Immature natural killer cell (primary cell): ENCODE measurements at regions not wholly inside any gene's neighbourhood (a gene's known extent, or its start where the extent isn't known, plus 50 kb on each side); places are given as distances from the start of the nearest gene placed in this dataset.

Experiments
- DNase-seq, 3 donors: peaks; one replicate each; pipeline ENCODE4 v3.0.0; 2022; ENCODE audit warnings: mixed read lengths in 1 of 3
- H3K27ac Mint-ChIP-seq, 6 donors: one replicate each; pipeline ENCODE4 v1.8.0; 2020; ENCODE audit warnings: mixed read lengths in 6 of 6, mild to moderate bottlenecking in 5 of 6, inconsistent platforms in 4 of 6, moderate library complexity in 3 of 6
- H3K27me3 Mint-ChIP-seq, 3 donors: one replicate each; pipeline ENCODE4 v1.8.0; 2020 to 2021; ENCODE audit warnings: low read depth in 3 of 3, mild to moderate bottlenecking in 3 of 3, mixed read lengths in 3 of 3, moderate library complexity in 3 of 3, inconsistent platforms in 1 of 3
- H3K36me3 Mint-ChIP-seq, 3 donors: one replicate each; pipeline ENCODE4 v1.8.0; 2020; ENCODE audit warnings: mixed read lengths in 3 of 3, inconsistent platforms in 2 of 3, mild to moderate bottlenecking in 2 of 3
- H3K4me1 Mint-ChIP-seq, 2 donors: one replicate each; pipeline ENCODE4 v1.8.0; 2020; ENCODE audit warnings: inconsistent platforms in 2 of 2, mild to moderate bottlenecking in 2 of 2, mixed read lengths in 2 of 2, moderate library complexity in 1 of 2
- H3K4me3 Mint-ChIP-seq, 5 donors: one replicate each; pipeline ENCODE4 v1.8.0; 2020; ENCODE audit warnings: mild to moderate bottlenecking in 5 of 5, mixed read lengths in 5 of 5, inconsistent platforms in 3 of 5, moderate library complexity in 3 of 5
- H3K9me3 Mint-ChIP-seq, 6 donors: one replicate each; pipeline ENCODE4 v1.8.0; 2020; ENCODE audit warnings: mild to moderate bottlenecking in 6 of 6, mixed read lengths in 6 of 6, inconsistent platforms in 4 of 6, moderate library complexity in 3 of 6

DNA sequence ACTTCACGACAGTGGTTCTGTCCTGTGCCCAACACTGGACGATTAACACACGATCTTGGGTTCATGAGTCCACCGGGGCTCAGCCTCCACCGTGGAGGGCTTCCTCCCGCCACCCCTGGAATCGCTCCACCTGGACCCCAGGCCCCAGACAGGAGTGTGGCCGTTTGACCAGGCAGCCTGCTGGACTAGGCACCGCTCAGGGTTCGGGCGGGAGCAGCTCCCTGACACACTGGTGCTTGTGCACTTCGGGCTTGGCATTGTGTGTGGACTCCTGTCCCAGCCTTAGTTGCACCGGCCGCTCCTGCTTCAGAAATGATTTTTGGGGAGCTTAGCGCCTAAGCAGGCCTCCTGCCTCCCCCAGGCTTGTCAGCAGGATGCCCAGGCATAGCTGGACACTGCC lies 617.4 kb upstream of the SALL3 start:
- no peaks in the 10 kb centered on the region for H3K4me1 Mint-ChIP-seq
- DNase-seq, result no peak
- H3K27ac Mint-ChIP-seq, result no peak overlapping the region
- no peak overlapping the region for H3K4me3 Mint-ChIP-seq
- H3K36me3 Mint-ChIP-seq, result no peaks in the 10 kb centered on the region
- H3K27me3 Mint-ChIP-seq, result peaks cover 0 to 5% (median 0%) of the 10 kb centered on the region in 3 donors
- peaks cover 0 to 3% (median 0%) of the 10 kb centered on the region in 6 donors for H3K9me3 Mint-ChIP-seq

DNA sequence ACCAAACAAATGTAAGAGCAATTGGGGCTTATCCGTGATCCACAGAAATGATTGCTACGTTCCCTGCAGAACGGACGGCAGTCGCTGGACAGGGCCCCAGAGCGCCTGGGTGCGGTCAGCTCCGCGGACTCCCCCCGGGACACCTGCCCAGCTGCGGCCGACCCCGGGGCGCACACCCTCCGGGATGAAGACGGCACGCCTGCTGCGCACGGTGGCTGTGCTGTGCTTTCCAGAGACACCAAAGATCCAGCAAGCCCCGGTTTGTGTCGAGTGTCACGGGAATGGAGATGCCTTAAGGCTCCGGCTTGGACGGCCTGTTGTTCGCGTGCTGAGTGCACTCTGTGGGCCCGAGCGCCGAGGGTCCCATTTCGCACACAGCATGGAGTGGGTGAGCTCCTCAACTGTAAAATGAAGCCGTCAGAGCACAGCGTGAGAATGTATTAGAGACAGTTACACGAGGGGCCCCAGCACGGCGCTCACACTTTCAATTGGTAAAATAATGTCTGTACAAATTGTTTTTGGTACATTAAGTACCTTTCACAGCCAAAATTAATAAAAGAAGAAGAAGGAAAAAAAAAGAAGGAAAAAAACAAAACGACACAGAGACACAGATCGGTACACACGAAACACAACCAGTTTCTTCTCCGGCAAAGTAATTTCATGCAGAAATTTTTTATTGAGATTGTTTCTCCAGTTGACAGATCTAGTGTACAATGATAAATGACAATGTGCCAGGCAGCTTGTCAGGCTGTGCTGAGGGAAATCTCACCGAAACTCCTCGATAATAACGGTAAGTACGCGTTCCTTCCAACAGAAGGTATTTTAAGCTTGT lies 615.8 kb upstream of the SALL3 start:
- H3K4me1 Mint-ChIP-seq, result no peaks in the 10 kb centered on the region
- H3K27me3 Mint-ChIP-seq, result peaks cover 0 to 5% (median 0%) of the 10 kb centered on the region in 3 donors
- no peak for DNase-seq
- H3K4me3 Mint-ChIP-seq, result no peak overlapping the region
- H3K27ac Mint-ChIP-seq, result peak overlapping the region in 1 of 6 donors; percentile 25
- H3K36me3 Mint-ChIP-seq, result no peaks in the 10 kb centered on the region
- H3K9me3 Mint-ChIP-seq, result peaks cover 0 to 3% (median 0%) of the 10 kb centered on the region in 6 donors

DNA sequence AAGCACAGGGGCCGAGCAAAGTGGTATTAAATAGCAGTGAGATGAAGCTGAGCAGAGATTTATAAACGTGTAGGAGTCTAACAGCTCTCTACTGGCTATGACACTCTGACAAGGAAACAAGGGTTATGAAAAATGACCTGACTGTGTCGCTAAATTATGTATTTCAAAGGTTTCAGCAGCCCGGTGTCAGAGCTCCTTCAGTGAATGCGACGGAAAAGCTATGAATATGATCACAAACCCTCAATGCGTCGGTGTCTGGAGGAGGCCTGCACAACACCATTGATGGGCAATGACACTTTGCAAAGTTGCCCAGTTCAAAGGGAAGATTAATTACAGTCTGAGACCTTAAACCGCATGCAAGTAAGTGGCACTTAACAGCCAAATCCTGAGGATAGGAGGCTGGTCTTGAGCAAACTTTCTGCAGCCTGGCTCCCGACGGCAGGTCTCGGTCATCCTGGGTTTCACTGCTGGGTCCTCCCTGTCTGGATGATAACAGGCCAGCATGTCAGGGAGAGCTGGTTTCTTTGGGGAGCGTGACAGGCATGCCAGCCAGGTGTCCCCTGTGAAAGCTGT lies 615.1 kb upstream of the SALL3 start:
- H3K9me3 Mint-ChIP-seq, result peaks cover 0 to 3% (median 0%) of the 10 kb centered on the region in 6 donors
- H3K4me3 Mint-ChIP-seq, result no peak overlapping the region
- no peaks in the 10 kb centered on the region for H3K36me3 Mint-ChIP-seq
- no peaks in the 10 kb centered on the region for H3K4me1 Mint-ChIP-seq
- H3K27me3 Mint-ChIP-seq, result peaks cover 0 to 5% (median 0%) of the 10 kb centered on the region in 3 donors
- DNase-seq, result no peak
- peak overlapping the region in 1 of 6 donors; percentile 25 for H3K27ac Mint-ChIP-seq

DNA sequence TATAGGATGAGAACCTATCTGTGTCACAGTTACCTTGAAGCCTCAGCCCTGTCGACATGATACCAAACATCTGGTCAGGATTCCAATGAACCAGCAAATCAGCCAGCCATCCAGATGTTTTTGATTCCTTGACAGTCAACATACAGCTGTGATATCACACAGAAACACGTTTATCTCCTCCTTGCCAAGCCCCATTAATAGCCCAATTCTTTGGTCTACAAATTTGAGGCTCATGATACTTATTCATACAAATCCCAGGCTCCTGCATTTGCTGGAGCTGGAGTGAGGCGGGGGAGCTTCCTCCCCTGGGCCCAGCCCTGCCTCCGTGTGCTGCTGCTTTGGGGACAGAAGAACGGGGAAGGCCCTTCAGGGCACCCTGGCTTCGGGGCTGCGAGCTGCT lies 611.6 kb upstream of the SALL3 start:
- Mint-ChIP-seq H3K27me3 (peaks cover 0 to 1% (median 0%) of the 10 kb centered on the region in 3 donors), H3K4me1 (no peaks in the 10 kb centered on the region), H3K9me3 (peaks cover 0 to 1% (median 0%) of the 10 kb centered on the region in 6 donors), H3K36me3 (no peaks in the 10 kb centered on the region), H3K27ac (no peak overlapping the region), H3K4me3 (no peak overlapping the region)
- DNase-seq, result no peak

DNA sequence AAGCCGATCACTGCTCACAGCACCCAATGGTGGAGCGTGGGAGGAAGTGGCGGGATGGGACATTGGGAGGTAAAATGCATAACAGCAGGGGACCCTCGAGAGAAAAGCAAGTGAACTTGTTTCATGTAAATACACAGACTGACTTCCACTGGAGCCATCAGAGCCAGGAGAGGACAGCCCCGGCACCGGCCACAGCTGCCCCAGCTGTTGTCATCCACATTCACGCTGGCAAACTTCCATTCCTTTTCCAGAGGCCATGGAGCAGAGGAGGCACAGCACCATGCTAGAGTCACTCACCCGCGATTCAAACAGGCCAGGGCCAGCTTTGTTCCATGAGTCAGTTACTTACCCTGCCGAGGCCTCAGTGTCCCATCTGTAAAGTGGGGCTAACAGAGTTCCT lies 610.9 kb upstream of the SALL3 start:
- Mint-ChIP-seq H3K4me3 (no peak overlapping the region), H3K36me3 (no peaks in the 10 kb centered on the region), H3K9me3 (peaks cover 0 to 1% (median 0%) of the 10 kb centered on the region in 6 donors), H3K27me3 (peaks cover 0 to 1% (median 0%) of the 10 kb centered on the region in 3 donors), H3K27ac (no peak overlapping the region), H3K4me1 (no peaks in the 10 kb centered on the region)
- no peak for DNase-seq

DNA sequence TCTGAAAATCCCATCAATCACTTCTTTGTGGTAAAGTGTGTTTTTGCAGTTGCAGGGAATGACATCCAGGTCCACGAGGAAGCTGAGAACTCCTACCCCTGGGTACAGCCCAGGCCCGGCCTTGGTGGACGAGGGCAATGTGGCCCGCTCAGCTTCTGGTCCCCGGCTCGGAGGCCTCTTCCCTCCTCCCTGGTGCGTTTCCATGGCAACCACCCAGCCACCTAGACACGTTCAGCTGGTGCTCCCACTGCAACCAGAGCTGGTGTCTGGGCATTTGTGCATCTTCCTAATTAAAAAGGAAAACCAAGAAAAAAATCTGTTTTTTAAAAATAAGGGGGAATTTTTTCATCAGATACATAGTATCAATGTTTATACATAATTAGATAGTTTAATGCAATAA lies 603.6 kb upstream of the SALL3 start:
- no peaks in the 10 kb centered on the region for H3K36me3 Mint-ChIP-seq
- H3K4me3 Mint-ChIP-seq, result no peak overlapping the region
- H3K4me1 Mint-ChIP-seq, result no peaks in the 10 kb centered on the region
- H3K27ac Mint-ChIP-seq, result no peak overlapping the region
- H3K27me3 Mint-ChIP-seq, result peaks cover 0 to 5% (median 2%) of the 10 kb centered on the region in 3 donors
- peaks cover 0 to 2% (median 0%) of the 10 kb centered on the region in 6 donors for H3K9me3 Mint-ChIP-seq
- DNase-seq, result no peak

DNA sequence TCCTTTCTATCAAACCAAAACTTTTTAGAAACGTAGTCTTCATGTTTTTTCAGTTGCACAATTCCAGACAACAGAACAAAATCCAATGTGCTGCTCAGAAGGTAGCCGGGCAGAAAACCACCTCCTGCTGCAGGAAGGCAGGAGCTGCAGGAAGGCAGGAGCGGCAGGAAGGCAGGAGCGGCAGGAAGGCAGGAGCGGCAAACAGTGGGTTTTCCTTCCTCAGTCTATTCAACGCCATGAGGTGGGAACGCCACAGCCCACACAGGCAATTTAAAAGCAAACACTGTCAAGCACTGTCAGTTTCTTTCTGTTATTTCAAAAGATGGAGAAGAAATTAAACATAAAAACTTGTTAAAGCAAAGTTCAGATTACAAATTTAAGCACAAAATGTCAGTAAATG lies 601.2 kb upstream of the SALL3 start:
- Mint-ChIP-seq H3K27ac (no peak overlapping the region), H3K36me3 (no peaks in the 10 kb centered on the region), H3K27me3 (peaks cover 0 to 5% (median 2%) of the 10 kb centered on the region in 3 donors), H3K4me1 (no peaks in the 10 kb centered on the region), H3K9me3 (peaks cover 0 to 2% (median 0%) of the 10 kb centered on the region in 6 donors), H3K4me3 (no peak overlapping the region)
- DNase-seq, result no peak

DNA sequence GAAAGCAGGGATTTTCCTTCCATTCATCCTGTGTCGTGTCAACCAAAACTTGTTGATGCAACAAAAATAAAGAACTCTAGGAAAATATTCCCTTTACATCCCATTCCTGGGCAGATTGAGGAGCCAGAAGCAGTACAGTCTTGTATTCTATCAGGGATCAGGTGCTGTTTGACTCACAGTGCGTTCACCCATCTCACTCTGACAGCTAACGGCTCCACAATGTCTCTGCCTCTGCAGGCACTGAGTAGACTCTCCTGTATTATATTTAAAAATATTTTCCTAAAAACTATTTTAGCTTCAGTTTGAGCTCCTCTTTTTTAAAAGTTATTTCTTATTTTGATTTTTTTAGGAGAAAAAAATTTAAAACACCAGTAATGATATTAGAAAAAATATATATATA lies 600.6 kb upstream of the SALL3 start:
- peaks cover 0 to 2% (median 0%) of the 10 kb centered on the region in 6 donors for H3K9me3 Mint-ChIP-seq
- no peaks in the 10 kb centered on the region for H3K4me1 Mint-ChIP-seq
- H3K27me3 Mint-ChIP-seq, result peaks cover 0 to 2% (median 2%) of the 10 kb centered on the region in 3 donors
- DNase-seq, result no peak
- H3K36me3 Mint-ChIP-seq, result no peaks in the 10 kb centered on the region
- H3K27ac Mint-ChIP-seq, result no peak overlapping the region
- no peak overlapping the region for H3K4me3 Mint-ChIP-seq

DNA sequence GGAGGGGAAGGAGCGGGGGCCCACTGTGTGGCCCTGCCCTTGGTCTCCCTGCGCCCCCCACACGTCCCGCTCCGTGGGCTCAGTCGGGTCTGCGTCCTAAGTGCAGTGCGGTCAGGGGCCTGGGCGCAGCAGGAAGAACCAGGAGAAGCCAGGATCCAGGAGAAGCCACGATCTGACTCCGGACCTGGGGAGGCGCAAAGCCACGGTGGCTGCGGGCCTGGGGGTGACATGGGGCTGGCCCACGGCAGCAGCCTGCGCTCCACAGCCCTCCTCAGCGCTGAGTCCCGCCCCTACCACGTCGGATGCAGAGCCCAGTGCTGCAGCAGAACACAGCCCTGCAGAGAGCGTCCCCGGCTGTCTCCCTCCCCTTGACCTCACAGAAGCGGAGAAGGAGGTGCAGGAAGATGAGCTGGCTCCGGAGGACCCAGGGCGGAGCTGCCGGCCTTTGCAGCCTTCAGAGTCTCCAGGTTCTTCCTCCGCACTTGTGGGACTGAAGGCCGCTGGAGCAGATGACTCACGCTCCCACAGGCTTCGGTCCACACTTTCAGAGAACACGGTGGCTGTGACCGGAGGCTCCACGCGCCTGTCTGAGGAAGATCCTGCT lies 589.2 kb upstream of the SALL3 start:
- Mint-ChIP-seq H3K4me1 (no peaks in the 10 kb centered on the region), H3K27me3 (no peaks in the 10 kb centered on the region), H3K36me3 (no peaks in the 10 kb centered on the region), H3K27ac (no peak overlapping the region), H3K4me3 (no peak overlapping the region), H3K9me3 (peaks cover 0 to 12% (median 0%) of the 10 kb centered on the region in 6 donors)
- DNase-seq, result no peak

DNA sequence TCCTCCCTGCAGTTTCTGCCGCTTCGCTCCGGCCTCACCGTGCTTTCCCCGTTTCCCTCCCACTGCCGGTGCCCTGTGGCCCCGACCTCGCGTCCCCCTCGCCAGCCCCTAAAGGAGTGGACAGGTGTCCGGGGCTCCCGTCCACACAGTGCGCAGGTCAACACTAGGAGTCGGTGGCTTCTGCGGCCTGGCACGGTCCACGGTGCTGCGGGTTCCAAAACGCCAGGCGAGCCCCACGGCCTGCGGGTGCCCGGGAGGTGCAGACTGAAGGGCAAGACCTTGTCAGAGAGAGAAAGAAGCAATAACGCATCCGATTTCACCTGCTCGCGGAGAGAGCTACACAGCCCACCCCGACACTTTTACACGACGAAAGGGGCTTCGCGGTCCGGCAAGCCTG lies 588.7 kb upstream of the SALL3 start:
- no peaks in the 10 kb centered on the region for H3K4me1 Mint-ChIP-seq
- no peak overlapping the region for H3K27ac Mint-ChIP-seq
- no peak overlapping the region for H3K4me3 Mint-ChIP-seq
- no peaks in the 10 kb centered on the region for H3K27me3 Mint-ChIP-seq
- H3K36me3 Mint-ChIP-seq, result no peaks in the 10 kb centered on the region
- H3K9me3 Mint-ChIP-seq, result peaks cover 0 to 12% (median 0%) of the 10 kb centered on the region in 6 donors
- no peak for DNase-seq

DNA sequence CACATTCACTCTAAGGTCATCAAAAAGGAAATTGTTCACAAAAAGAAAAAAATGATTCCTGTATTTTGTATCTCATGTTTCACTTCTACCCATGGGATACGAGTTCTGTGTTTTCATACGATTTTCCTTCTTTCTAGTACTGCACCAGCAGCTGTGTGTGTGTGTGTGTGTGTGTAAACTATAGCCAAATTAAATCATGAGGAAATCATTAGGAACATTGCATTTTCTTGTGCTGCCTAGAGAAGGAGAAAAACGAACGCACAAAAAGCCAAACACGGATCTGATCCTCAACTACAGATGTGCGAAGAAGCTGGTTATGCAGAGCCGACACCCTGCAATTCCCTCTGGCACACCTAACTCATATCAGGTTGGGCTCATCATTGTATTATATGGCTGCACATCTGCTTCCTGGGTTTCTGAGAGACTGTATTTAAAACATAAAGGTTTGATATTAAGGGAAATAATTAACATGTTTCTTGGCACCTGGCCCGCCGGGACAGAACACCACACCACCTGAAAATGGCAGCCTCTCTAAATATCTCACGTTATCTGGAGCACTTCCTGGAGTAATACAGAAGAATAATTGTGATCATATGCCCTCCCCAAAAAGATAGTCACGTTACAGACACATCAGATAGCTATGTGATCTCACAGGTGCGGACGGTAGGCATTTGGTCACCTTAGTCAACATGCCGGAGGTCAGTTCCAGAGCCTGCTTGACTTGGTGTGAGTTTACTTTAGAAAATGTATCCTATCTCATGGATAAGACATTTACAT lies 586.3 kb upstream of the SALL3 start:
- DNase-seq, result no peak
- peaks cover 0 to 11% (median 0%) of the 10 kb centered on the region in 6 donors for H3K9me3 Mint-ChIP-seq
- H3K36me3 Mint-ChIP-seq, result no peaks in the 10 kb centered on the region
- no peak overlapping the region for H3K4me3 Mint-ChIP-seq
- H3K4me1 Mint-ChIP-seq, result no peaks in the 10 kb centered on the region
- H3K27ac Mint-ChIP-seq, result no peak overlapping the region
- H3K27me3 Mint-ChIP-seq, result no peaks in the 10 kb centered on the region

DNA sequence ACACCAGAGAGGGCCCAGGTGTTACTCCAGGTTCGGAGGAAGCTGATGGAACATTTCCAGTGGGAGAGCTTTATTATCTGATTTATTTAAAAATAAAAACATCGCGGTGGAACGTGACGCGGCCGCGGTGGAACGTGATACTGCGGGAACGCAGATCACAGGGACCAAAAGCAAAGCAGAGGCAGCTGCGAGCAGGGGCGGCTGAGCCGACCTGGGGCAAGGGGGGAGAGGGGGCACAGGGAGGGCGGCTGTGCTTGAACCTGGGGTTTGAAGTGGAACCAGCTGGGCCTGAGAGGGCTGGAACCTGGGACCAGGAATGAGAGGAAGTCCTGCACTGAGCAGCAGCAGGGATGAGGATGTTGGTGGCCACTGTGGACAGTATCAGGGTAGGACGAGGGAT lies 583.5 kb upstream of the SALL3 start:
- H3K27ac Mint-ChIP-seq, result no peak overlapping the region
- no peak overlapping the region for H3K4me3 Mint-ChIP-seq
- no peaks in the 10 kb centered on the region for H3K4me1 Mint-ChIP-seq

DNA sequence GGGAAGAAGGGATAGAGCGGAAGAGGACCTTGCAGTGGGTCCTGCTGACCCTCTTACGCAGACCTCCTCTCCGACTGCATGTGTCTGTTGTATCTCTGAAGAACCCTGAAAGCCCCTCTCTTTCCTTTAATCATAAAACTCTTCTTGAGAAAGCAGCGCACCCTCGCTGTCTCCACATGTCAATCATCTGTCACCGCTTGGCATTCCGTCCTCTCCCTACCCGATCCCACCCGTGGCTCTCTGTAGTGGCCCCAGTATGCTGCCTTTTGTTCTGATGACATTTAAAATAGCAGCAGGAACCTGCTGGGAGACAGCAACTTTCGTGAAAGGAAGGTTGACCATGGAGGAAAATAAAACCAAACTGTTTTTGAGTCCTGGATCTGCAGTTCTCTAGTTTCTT lies 582.9 kb upstream of the SALL3 start:
- Mint-ChIP-seq H3K36me3 (no peaks in the 10 kb centered on the region), H3K27ac (no peak overlapping the region), H3K9me3 (peaks cover 0 to 4% (median 0%) of the 10 kb centered on the region in 6 donors), H3K4me3 (no peak overlapping the region), H3K4me1 (no peaks in the 10 kb centered on the region), H3K27me3 (no peaks in the 10 kb centered on the region)
- DNase-seq, result no peak

More for the DNA sequence above, 583.5 kb upstream of the SALL3 start:
- Mint-ChIP-seq H3K36me3 (no peaks in the 10 kb centered on the region), H3K27me3 (no peaks in the 10 kb centered on the region), H3K9me3 (peaks cover 0 to 5% (median 0%) of the 10 kb centered on the region in 6 donors)
- DNase-seq, result no peak
